Parathyroid adenoma (tissue), 2 donors: ENCODE measurements at regions not wholly inside any gene's neighbourhood (a gene's known extent, or its start where the extent isn't known, plus 50 kb on each side); places are given as distances from the start of the nearest gene placed in this dataset.

Source experiments
- H2AFZ ChIP-seq: fragments of 300-600 bp; sonication (generic); one replicate; pipeline ENCODE4 v1.7.0; 2017; ENCODE audit warnings: antibody characterized with exemption, mild to moderate bottlenecking
- H3K27ac ChIP-seq: fragments of 300-600 bp; sonication (generic); one replicate; pipeline ENCODE4 v1.7.0; 2017
- H3K27me3 ChIP-seq: fragments of 300-600 bp; sonication (generic); one replicate; pipeline ENCODE4 v1.7.0; 2017; ENCODE audit warnings: low read length; ENCODE audit not compliant: control insufficient read depth, insufficient read depth
- H3K36me3 ChIP-seq: fragments of 300-600 bp; sonication (generic); one replicate; pipeline ENCODE4 v1.7.0; 2017; ENCODE audit warnings: low read length; ENCODE audit not compliant: control insufficient read depth, insufficient read depth
- H3K4me1 ChIP-seq: fragments of 300-600 bp; sonication (generic); one replicate; pipeline ENCODE4 v1.7.0; 2017; ENCODE audit warnings: control low read depth
- H3K4me2 ChIP-seq: fragments of 300-600 bp; sonication (generic); one replicate; pipeline ENCODE4 v1.7.0; 2017; ENCODE audit warnings: low read length
- H3K4me3 ChIP-seq: fragments of 300-600 bp; sonication (generic); one replicate; pipeline ENCODE4 v1.7.0; 2017; ENCODE audit warnings: low read depth, low read length
- H3K79me2 ChIP-seq: fragments of 300-600 bp; sonication (generic); one replicate; pipeline ENCODE4 v1.7.0; 2017; ENCODE audit warnings: control low read depth
- H3K9ac ChIP-seq: fragments of 300-600 bp; sonication (generic); one replicate; pipeline ENCODE4 v1.7.0; 2017; ENCODE audit warnings: mild to moderate bottlenecking
- H3K9me3 ChIP-seq: fragments of 300-600 bp; sonication (generic); one replicate; pipeline ENCODE4 v1.7.0; 2017; ENCODE audit warnings: low read length; ENCODE audit not compliant: control insufficient read depth
- CTCF ChIP-seq: fragments of 300-600 bp; sonication (generic); IDR thresholded peaks from one replicate; pipeline ENCODE4 v1.7.0; 2017; ENCODE audit warnings: antibody characterized with exemption, mild to moderate bottlenecking
- donor health status: primary hyperparathyroidism.

GRCh38 chr9:82519332-82519731 is 530.8 kb downstream of the SPATA31D1 start:
- no peak overlapping the region for H3K9ac ChIP-seq
- H3K79me2 ChIP-seq = no peaks in the 10 kb centered on the region
- no peaks in the 10 kb centered on the region for H3K4me1 ChIP-seq
- TF ChIP-seq CTCF = no peak
- H3K9me3 ChIP-seq = no peaks in the 10 kb centered on the region
- no peaks in the 10 kb centered on the region for H3K27me3 ChIP-seq
- H2AFZ ChIP-seq = no peak overlapping the region
- H3K36me3 ChIP-seq = no peaks in the 10 kb centered on the region
- no peak overlapping the region for H3K27ac ChIP-seq
- H3K4me2 ChIP-seq = no peak overlapping the region
- no peak overlapping the region for H3K4me3 ChIP-seq

GRCh38 chr9:82524407-82524806 is 535.8 kb downstream of the SPATA31D1 start:
- no peaks in the 10 kb centered on the region for H3K36me3 ChIP-seq
- no peaks in the 10 kb centered on the region for H3K79me2 ChIP-seq
- H3K27ac ChIP-seq = no peak overlapping the region
- no peak overlapping the region for H3K9ac ChIP-seq
- H3K4me2 ChIP-seq = no peak overlapping the region
- no peaks in the 10 kb centered on the region for H3K4me1 ChIP-seq
- no peak for TF ChIP-seq CTCF
- no peak overlapping the region for H3K4me3 ChIP-seq
- H3K9me3 ChIP-seq = no peaks in the 10 kb centered on the region
- no peak overlapping the region for H2AFZ ChIP-seq
- no peaks in the 10 kb centered on the region for H3K27me3 ChIP-seq

- Histone ChIP-seq H2AFZ (no peak overlapping the region), H3K4me1 (no peaks in the 10 kb centered on the region), H3K27me3 (no peaks in the 10 kb centered on the region), H3K36me3 (no peaks in the 10 kb centered on the region), H3K27ac (no peak overlapping the region), H3K79me2 (no peaks in the 10 kb centered on the region), H3K9me3 (no peaks in the 10 kb centered on the region), H3K4me2 (no peak overlapping the region), H3K9ac (no peak overlapping the region), H3K4me3 (no peak overlapping the region)
- TF ChIP-seq CTCF = no peak
Observed at GRCh38 chr9:82526577-82526976, 536.4 kb downstream of the RASEF start.

GRCh38 chr9:82531795-82532194 is 531.1 kb downstream of the RASEF start:
- no peak overlapping the region for H3K27ac ChIP-seq
- H3K4me2 ChIP-seq = no peak overlapping the region
- H3K4me1 ChIP-seq = no peaks in the 10 kb centered on the region
- H3K4me3 ChIP-seq = no peak overlapping the region
- TF ChIP-seq CTCF = no peak
- no peak overlapping the region for H2AFZ ChIP-seq
- no peaks in the 10 kb centered on the region for H3K36me3 ChIP-seq
- no peak overlapping the region for H3K9ac ChIP-seq
- H3K27me3 ChIP-seq = no peaks in the 10 kb centered on the region
- no peaks in the 10 kb centered on the region for H3K79me2 ChIP-seq
- H3K9me3 ChIP-seq = no peaks in the 10 kb centered on the region

GRCh38 chr9:82532504-82533180 is 530.3 kb downstream of the RASEF start:
- Histone ChIP-seq H3K27ac (no peak overlapping the region), H3K9ac (no peak overlapping the region), H3K4me3 (no peak overlapping the region), H3K36me3 (no peaks in the 10 kb centered on the region), H3K4me2 (no peak overlapping the region), H3K9me3 (no peaks in the 10 kb centered on the region), H2AFZ (no peak overlapping the region), H3K4me1 (no peaks in the 10 kb centered on the region), H3K79me2 (no peaks in the 10 kb centered on the region), H3K27me3 (no peaks in the 10 kb centered on the region)
- TF ChIP-seq CTCF = no peak
